Ovary (tissue), 3 donors: ENCODE measurements at regions not wholly inside any gene's neighbourhood (a gene's known extent, or its start where the extent isn't known, plus 50 kb on each side); places are given as distances from the start of the nearest gene placed in this dataset.

ENCODE experiments used
- EP300 ChIP-seq: sonication (generic); formaldehyde crosslinking; IDR thresholded peaks from one replicate; pipeline ENCODE4 v1.6.1; 2017; ENCODE audit warnings: antibody characterized with exemption
- TF ChIP-seq, protein P1 (sequence below), 3 donors: fragments of 450-650 bp in 2 of 3; fragments of 200-600 bp in 1 of 3; IDR thresholded peaks; one replicate each; pipeline versions ENCODE4 v1.5.1 to v1.8.0; 2016 to 2022; ENCODE audit warnings: antibody characterized with exemption in 3 of 3, mild to moderate bottlenecking in 1 of 3
- donor health status: DM: no; HTN: no; CAD: no.

DNA sequence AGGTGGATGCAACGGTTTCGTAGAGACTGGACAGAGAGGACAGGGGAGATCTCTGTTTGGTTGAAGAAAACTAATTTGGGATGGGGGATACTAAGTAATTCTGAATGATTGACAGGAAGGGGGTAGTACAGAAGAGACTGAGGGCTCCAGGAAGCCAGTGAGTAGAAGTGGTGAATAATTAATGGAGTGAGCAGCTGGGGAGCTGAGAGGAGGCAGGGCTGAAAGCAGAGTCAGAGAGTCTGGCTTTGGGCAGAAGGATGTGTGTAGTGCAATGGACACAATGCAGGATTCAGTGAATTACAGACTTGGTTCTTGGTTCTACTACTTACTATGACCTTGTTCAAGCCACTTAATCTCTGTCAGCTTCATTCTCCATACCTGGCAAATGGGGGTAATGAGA, 161.7 kb downstream of the RBMX2 start:
- TF ChIP-seq, protein P1, sequence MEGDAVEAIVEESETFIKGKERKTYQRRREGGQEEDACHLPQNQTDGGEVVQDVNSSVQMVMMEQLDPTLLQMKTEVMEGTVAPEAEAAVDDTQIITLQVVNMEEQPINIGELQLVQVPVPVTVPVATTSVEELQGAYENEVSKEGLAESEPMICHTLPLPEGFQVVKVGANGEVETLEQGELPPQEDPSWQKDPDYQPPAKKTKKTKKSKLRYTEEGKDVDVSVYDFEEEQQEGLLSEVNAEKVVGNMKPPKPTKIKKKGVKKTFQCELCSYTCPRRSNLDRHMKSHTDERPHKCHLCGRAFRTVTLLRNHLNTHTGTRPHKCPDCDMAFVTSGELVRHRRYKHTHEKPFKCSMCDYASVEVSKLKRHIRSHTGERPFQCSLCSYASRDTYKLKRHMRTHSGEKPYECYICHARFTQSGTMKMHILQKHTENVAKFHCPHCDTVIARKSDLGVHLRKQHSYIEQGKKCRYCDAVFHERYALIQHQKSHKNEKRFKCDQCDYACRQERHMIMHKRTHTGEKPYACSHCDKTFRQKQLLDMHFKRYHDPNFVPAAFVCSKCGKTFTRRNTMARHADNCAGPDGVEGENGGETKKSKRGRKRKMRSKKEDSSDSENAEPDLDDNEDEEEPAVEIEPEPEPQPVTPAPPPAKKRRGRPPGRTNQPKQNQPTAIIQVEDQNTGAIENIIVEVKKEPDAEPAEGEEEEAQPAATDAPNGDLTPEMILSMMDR (IDR thresholded peaks at IDR 0.05): no peak
- no peak for TF ChIP-seq EP300
